ENCODE measurements at regions not wholly inside any gene's neighbourhood (a gene's known extent, or its start where the extent isn't known, plus 50 kb on each side); places are given as distances from the start of the nearest gene placed in this dataset.

DNA sequence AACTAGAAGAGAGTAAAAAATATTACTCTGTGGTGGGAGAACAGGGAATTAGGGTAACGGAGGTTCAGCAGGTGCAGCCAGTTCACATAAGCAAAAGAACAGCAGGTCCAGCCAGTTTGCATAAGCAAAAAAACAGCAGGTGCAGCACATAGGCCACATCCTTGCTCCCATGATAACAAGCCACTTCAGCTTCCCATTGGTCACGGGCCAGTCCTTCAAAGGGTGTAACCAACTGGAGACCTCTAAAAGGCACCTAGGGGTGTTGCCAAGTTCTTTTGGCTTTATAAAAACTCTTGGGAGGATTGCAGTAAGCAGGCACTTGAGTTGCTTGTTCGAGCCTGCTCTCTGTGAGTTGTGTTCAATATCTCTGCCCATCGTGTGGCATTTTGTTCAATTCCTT lies 488.1 kb downstream of the XYLT1 start (continued):
- TF ChIP-seq, protein P1, sequence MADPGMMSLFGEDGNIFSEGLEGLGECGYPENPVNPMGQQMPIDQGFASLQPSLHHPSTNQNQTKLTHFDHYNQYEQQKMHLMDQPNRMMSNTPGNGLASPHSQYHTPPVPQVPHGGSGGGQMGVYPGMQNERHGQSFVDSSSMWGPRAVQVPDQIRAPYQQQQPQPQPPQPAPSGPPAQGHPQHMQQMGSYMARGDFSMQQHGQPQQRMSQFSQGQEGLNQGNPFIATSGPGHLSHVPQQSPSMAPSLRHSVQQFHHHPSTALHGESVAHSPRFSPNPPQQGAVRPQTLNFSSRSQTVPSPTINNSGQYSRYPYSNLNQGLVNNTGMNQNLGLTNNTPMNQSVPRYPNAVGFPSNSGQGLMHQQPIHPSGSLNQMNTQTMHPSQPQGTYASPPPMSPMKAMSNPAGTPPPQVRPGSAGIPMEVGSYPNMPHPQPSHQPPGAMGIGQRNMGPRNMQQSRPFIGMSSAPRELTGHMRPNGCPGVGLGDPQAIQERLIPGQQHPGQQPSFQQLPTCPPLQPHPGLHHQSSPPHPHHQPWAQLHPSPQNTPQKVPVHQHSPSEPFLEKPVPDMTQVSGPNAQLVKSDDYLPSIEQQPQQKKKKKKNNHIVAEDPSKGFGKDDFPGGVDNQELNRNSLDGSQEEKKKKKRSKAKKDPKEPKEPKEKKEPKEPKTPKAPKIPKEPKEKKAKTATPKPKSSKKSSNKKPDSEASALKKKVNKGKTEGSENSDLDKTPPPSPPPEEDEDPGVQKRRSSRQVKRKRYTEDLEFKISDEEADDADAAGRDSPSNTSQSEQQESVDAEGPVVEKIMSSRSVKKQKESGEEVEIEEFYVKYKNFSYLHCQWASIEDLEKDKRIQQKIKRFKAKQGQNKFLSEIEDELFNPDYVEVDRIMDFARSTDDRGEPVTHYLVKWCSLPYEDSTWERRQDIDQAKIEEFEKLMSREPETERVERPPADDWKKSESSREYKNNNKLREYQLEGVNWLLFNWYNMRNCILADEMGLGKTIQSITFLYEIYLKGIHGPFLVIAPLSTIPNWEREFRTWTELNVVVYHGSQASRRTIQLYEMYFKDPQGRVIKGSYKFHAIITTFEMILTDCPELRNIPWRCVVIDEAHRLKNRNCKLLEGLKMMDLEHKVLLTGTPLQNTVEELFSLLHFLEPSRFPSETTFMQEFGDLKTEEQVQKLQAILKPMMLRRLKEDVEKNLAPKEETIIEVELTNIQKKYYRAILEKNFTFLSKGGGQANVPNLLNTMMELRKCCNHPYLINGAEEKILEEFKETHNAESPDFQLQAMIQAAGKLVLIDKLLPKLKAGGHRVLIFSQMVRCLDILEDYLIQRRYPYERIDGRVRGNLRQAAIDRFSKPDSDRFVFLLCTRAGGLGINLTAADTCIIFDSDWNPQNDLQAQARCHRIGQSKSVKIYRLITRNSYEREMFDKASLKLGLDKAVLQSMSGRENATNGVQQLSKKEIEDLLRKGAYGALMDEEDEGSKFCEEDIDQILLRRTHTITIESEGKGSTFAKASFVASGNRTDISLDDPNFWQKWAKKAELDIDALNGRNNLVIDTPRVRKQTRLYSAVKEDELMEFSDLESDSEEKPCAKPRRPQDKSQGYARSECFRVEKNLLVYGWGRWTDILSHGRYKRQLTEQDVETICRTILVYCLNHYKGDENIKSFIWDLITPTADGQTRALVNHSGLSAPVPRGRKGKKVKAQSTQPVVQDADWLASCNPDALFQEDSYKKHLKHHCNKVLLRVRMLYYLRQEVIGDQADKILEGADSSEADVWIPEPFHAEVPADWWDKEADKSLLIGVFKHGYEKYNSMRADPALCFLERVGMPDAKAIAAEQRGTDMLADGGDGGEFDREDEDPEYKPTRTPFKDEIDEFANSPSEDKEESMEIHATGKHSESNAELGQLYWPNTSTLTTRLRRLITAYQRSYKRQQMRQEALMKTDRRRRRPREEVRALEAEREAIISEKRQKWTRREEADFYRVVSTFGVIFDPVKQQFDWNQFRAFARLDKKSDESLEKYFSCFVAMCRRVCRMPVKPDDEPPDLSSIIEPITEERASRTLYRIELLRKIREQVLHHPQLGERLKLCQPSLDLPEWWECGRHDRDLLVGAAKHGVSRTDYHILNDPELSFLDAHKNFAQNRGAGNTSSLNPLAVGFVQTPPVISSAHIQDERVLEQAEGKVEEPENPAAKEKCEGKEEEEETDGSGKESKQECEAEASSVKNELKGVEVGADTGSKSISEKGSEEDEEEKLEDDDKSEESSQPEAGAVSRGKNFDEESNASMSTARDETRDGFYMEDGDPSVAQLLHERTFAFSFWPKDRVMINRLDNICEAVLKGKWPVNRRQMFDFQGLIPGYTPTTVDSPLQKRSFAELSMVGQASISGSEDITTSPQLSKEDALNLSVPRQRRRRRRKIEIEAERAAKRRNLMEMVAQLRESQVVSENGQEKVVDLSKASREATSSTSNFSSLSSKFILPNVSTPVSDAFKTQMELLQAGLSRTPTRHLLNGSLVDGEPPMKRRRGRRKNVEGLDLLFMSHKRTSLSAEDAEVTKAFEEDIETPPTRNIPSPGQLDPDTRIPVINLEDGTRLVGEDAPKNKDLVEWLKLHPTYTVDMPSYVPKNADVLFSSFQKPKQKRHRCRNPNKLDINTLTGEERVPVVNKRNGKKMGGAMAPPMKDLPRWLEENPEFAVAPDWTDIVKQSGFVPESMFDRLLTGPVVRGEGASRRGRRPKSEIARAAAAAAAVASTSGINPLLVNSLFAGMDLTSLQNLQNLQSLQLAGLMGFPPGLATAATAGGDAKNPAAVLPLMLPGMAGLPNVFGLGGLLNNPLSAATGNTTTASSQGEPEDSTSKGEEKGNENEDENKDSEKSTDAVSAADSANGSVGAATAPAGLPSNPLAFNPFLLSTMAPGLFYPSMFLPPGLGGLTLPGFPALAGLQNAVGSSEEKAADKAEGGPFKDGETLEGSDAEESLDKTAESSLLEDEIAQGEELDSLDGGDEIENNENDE (IDR thresholded peaks at IDR 0.05; ENCODE audit: insufficient replicate concordance, low read length) = no peak
- TF ChIP-seq TCF12 (IDR thresholded peaks at IDR 0.05; ENCODE audit: low read depth, low read length) (no peak), ASH2L (IDR thresholded peaks at IDR 0.05; ENCODE audit: low read length) (no peak), E2F6 (IDR thresholded peaks at IDR 0.05) (no peak), POU5F1 (IDR thresholded peaks at IDR 0.05; ENCODE audit: low read depth, low read length) (no peak), TBP (IDR thresholded peaks at IDR 0.05; ENCODE audit: low read depth, low read length) (no peak)

Data from H1 (cell line).